ENCODE measurements at regions not wholly inside any gene's neighbourhood (a gene's known extent, or its start where the extent isn't known, plus 50 kb on each side); places are given as distances from the start of the nearest gene placed in this dataset.

- H3K4me1 Mint-ChIP-seq (ENCODE audit: low read depth), result no peaks in the 10 kb centered on the region
- ATAC-seq (ENCODE audit: poor library complexity) (no peak), DNase-seq (no peak)
- Histone ChIP-seq H3K4me3 (ENCODE audit: low read length) (no peak overlapping the region), H3K27me3 (ENCODE audit: control insufficient read depth in 1 of 2, insufficient read depth in 2 of 2, low read length in 2 of 2) (no peaks in the 10 kb centered on the region), H3K27ac (ENCODE audit: low read depth in 1 of 2, low read length in 2 of 2) (no peak overlapping the region), H3K36me3 (ENCODE audit: insufficient read depth, low read length) (no peaks in the 10 kb centered on the region), H3K4me1 (ENCODE audit: insufficient read depth, low read length) (no peaks in the 10 kb centered on the region), H3K9me3 (ENCODE audit: control insufficient read depth in 1 of 2, insufficient read depth in 1 of 2, low read length in 2 of 2) (peaks cover 0 to 9% of the 10 kb centered on the region in 2 experiments)
- H3K36me3 Mint-ChIP-seq (ENCODE audit: low read depth), result no peaks in the 10 kb centered on the region
- no peak overlapping the region for H3K4me3 Mint-ChIP-seq
- ChIA-PET CTCF (no interaction called here), POLR2A (no interaction called here)
- intact Hi-C loops (cut with DNase I, micrococcal nuclease), result no loop called here
- no peak for TF ChIP-seq CTCF (IDR thresholded peaks at IDR 0.05)
- H3K9me3 Mint-ChIP-seq, result peaks cover 16% of the 10 kb centered on the region
- no peaks in the 10 kb centered on the region for H3K27me3 Mint-ChIP-seq
- no peak overlapping the region for H3K27ac Mint-ChIP-seq
Observed at GRCh38 chr5:30759731-30760130, 433.8 kb upstream of the CDH6 start.

GRCh38 chr5:30752015-30752414 is 441.5 kb upstream of the CDH6 start:
- H3K36me3 Mint-ChIP-seq (ENCODE audit: low read depth), result no peaks in the 10 kb centered on the region
- Histone ChIP-seq H3K4me1 (ENCODE audit: insufficient read depth, low read length) (no peaks in the 10 kb centered on the region), H3K4me3 (ENCODE audit: low read length) (no peak overlapping the region), H3K36me3 (ENCODE audit: insufficient read depth, low read length) (no peaks in the 10 kb centered on the region), H3K9me3 (ENCODE audit: control insufficient read depth in 1 of 2, insufficient read depth in 1 of 2, low read length in 2 of 2) (peaks cover 0 to 4% of the 10 kb centered on the region in 2 experiments), H3K27ac (ENCODE audit: low read depth in 1 of 2, low read length in 2 of 2) (no peak overlapping the region), H3K27me3 (ENCODE audit: control insufficient read depth in 1 of 2, insufficient read depth in 2 of 2, low read length in 2 of 2) (no peaks in the 10 kb centered on the region)
- peaks cover 10% of the 10 kb centered on the region for H3K9me3 Mint-ChIP-seq
- no peak overlapping the region for H3K4me3 Mint-ChIP-seq
- H3K27ac Mint-ChIP-seq, result no peak overlapping the region
- H3K4me1 Mint-ChIP-seq (ENCODE audit: low read depth), result no peaks in the 10 kb centered on the region
- no peak for TF ChIP-seq CTCF (IDR thresholded peaks at IDR 0.05)
- ChIA-PET CTCF (no interaction called here), POLR2A (no interaction called here)
- ATAC-seq (ENCODE audit: poor library complexity) (no peak), DNase-seq (no peak)
- H3K27me3 Mint-ChIP-seq, result no peaks in the 10 kb centered on the region
- intact Hi-C loops (cut with DNase I, micrococcal nuclease), result no loop called here

GRCh38 chr5:30749971-30750370 is 443.5 kb upstream of the CDH6 start:
- Mint-ChIP-seq H3K4me3 (no peak overlapping the region), H3K4me1 (ENCODE audit: low read depth) (no peaks in the 10 kb centered on the region), H3K9me3 (peaks cover 5% of the 10 kb centered on the region), H3K36me3 (ENCODE audit: low read depth) (no peaks in the 10 kb centered on the region), H3K27me3 (no peaks in the 10 kb centered on the region), H3K27ac (no peak overlapping the region)
- ChIA-PET CTCF (no interaction called here), POLR2A (no interaction called here)
- Histone ChIP-seq H3K36me3 (ENCODE audit: insufficient read depth, low read length) (no peaks in the 10 kb centered on the region), H3K27ac (ENCODE audit: low read depth in 1 of 2, low read length in 2 of 2) (no peak overlapping the region), H3K27me3 (ENCODE audit: control insufficient read depth in 1 of 2, insufficient read depth in 2 of 2, low read length in 2 of 2) (no peaks in the 10 kb centered on the region), H3K9me3 (ENCODE audit: control insufficient read depth in 1 of 2, insufficient read depth in 1 of 2, low read length in 2 of 2) (peaks cover 0 to 4% of the 10 kb centered on the region in 2 experiments), H3K4me1 (ENCODE audit: insufficient read depth, low read length) (no peaks in the 10 kb centered on the region), H3K4me3 (ENCODE audit: low read length) (no peak overlapping the region)
- no peak for DNase-seq
- intact Hi-C loops (cut with DNase I, micrococcal nuclease), result no loop called here
- no peak for TF ChIP-seq CTCF (IDR thresholded peaks at IDR 0.05)
- ATAC-seq (ENCODE audit: poor library complexity), result no peak

All from CD4-positive, alpha-beta T cell (primary cell).